HG02885 (cell line): ENCODE measurements at regions not wholly inside any gene's neighbourhood (a gene's known extent, or its start where the extent isn't known, plus 50 kb on each side); places are given as distances from the start of the nearest gene placed in this dataset.
"Not testable (repeated sequence)": the region's sequence is repeated elsewhere in the genome, so short reads cannot be mapped to it uniquely, and the experiment has no call there.

Experiments
- ATAC-seq: cut with Tn5 transposase; IDR thresholded peaks from one replicate; pipeline ENCODE4 v1.9.1; 2021; ENCODE audit warnings: mild to moderate bottlenecking; ENCODE audit not compliant: unreplicated experiment, poor library complexity

DNA sequence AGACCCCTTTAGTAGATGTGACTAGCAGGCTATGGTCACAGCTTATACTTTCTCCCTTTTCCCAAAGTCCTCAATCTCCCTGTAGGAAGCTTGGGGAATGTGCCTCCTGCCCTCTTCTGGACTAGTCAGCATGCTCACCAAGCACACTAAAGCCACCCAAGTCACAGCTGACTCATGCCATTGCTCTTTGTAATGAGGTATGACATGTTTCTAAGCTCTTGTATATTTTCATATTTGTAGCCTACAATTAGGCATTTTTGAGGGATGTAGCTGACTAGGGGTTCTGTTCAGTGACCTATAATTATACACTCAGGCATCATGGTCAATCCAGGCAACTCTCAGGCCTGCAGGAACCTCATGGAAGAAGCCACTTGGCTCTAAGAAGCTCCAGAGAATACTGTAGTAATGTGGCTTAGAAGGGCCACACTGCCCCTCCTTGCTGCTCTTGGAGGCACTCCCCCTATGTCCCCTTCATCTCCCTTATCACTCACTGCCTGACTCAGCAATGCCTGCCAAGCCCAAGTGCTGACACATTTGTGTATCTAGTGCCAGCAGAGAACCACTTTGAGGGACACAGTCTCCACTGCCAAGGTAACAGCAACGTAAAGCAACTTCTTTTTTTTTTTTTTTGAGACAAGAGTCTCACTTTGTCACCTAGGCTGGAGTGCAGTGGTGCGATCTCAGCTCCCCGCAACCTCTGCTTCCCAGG, 86.2 kb downstream of the RPL27A start:
- ATAC-seq, result no peak

DNA sequence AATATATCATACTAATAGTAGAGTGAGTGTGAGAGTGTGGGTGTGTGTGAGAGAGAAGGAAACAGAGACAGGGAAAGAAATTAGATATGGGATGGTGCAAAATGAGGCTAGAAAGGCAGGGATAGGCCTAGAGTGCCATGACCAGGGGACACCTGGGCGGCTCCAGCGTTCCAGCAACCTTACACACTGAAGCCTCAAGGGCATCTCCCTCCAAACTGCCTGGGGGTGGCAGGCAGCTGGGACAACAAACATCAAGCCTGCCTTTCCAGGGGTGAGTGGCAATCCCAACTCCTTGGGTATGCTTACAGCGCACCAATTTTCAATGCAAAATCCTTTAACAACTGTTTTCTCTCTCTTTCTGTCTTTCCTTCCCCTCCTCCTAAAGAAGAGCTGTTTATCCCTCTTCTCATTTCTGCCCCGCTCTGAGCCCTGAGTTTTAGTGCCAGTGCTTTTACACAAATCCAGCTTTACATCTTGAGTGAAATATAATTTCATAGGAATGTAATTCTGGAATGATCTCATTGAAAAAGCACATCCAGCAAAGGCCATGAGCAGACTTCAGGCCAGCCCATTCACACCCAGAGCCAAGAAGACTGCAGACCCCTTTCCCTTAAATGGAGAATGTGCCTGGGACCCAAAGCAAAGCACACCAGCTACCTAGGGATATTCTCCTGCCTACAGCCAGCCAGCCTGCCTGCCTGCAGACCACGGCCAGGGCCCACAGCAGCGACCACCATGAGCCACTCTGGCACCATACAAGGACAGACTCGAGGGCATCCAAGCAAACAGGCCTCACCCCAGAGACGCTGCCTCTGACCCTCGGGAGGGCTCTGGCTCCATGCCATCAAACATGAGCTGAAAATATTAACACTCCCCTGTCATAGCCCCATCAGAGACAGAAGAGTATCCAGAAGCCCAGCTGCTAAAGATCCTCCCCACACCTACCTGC, 90.3 kb downstream of the RPL27A start:
- ATAC-seq, result no peak

DNA sequence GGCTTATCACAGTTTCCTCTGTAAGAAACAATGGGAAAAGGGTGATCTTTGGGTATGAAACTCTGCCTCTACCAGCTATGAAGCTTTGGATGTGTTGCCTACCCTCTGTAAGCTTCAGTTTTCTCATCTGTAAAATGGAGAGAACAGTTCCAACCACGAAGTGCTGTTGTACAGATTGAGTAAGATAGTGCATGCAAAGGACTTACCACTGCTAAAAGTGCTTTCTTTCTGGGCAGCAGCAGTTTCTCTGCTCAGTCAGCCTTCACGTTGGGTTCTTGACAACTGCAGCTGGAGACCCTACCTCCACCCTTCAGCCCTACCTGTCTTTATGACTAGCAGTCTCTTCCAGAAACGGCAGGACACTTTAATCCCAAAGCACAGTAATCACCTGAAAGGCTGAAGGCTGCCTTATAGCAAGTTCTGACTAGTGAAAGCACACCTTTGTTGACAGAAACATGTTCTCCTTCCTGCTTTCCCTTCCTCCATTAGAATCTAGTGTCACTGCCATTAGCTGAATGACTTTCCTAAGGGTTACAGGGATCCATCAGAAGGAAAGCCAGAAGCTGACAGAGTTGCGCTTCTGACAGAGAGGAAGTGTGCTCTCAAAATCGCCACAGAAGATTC, 91.4 kb downstream of the RPL27A start:
- no peak for ATAC-seq

DNA sequence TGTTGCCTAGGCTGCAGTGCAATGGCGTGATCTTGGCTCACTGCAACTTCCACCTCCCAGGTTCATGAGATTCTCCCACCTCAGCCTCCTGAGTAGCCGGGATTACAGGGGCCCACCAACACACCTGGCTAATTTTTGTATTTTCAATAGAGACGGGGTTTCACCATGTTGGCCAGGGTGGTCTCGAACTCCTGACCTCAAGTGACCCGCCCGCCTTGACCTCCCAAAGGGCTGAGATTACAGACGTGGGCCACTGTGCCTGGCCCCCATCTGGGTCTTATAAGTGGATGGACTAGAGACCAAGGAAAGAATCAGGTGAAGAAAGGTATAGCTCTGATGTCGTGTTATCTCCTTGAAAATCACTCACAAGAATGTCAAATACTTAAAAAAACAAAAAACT, 92.3 kb downstream of the RPL27A start:
- ATAC-seq, result not testable (repeated sequence)

DNA sequence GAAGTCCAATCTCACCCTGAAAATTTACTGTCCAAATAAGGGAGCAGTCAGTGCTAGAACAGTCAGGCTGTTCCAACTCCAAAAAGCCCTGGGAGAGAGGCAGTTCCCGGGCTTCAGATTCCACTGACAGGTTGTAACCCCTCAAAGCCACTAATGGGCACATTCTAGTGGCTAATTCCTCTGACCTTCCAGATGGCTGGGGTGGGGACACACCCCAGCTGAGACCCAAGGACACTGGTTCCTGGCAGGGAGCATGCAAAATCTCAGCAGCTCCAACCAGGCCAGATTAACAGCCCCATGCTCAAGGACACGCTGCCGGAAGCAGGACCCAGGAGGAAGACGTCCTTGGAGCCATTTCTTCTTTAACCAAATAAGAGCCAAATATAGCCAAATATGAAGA, 92.7 kb downstream of the RPL27A start:
- ATAC-seq, result no peak

DNA sequence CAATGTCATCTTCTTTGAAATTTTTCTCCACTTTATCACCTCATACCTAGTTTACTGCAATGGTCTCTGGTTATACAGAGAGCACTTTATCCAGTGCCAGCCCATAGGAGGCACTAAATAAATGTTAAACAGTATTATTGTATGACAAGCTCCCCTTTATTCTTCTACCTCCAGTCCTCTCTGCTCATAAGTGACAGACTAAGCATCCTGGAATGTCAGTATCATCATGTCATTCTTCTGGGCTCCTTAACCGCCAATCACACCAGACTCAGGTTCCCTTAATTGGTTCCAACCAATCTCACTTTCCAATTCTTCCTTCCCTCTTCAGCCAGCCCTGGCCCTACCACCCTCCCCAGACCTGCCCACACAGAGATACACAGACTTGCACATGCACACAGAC, 93.1 kb downstream of the RPL27A start:
- no peak for ATAC-seq

DNA sequence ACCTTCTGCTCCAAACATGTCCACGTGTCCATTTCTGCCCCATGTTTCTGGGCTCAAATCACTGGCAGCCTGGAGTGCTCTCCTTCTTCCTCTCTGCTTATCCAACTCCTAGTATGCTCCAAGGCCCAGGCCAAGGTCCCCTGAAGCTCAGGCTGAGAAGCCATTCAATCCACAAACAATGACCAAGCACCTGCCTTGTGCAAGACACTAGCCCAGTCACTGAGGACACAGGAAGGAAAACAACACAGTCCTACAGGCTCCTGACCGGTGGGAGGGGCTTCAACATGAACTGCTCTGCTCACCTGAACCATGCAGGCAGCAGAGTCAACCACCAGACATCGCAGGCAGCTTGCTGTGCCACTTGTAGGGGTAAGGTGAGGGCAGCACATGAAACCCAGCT, 93.6 kb downstream of the RPL27A start:
- ATAC-seq, result no peak

DNA sequence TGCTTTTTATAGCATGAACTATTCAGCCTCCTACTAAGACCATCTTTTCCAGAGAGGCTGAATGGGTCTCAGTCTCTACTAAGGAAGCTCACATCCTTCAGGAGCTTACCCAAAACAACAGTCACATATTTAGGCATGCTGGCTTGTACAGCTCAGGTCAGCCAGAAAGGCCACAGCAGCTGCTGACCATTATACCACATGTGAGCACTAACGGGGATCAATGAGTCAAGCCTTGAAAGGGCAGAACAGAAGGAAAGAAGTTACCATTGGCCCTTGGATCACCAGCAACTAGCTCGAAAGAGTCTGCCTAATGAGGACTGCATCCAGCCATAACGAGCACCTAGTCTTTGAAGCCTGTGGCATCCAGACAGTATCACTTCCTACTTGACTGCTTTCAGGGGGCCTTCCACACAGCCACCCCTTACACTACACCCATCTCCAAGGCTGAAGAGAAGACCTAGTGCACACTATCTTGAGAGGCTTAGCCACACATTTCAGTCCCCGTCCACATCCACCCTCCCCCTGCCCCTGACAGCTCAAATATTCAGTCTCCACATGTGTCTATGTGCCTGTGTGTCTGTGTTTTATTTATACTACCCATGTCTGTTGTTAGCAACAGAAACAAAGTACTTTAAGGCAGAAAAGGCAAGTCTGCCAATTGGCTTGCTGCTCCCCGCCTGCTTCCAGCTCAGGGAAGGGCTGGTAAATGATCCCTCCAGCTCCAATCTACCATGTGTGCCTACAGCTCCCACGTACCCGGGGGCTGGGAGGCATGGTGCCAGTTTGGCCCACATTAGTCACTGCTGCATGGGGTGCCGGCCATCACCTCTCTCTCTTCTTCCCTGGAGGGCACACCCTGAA, 95.5 kb downstream of the RPL27A start:
- ATAC-seq, result no peak

DNA sequence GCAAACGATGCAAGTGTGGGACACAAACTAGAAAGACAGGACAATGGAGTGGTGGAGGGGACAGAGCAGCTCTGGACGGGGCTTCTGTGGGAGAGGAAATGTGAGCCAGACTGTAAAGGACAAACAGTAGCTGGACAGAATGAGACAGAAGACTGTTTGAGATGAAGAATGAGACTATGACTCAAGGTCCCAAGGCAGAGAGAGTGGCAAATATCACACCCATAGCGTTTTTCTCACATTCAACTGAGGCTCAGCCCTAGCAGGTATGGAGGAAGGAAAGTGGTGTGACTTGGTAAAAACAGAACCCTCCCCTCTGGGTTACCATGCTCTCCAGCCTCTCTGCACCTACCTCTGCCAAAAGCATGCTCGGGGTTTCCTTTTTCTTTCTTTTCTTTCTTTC, 96.5 kb downstream of the RPL27A start:
- ATAC-seq, result no peak

DNA sequence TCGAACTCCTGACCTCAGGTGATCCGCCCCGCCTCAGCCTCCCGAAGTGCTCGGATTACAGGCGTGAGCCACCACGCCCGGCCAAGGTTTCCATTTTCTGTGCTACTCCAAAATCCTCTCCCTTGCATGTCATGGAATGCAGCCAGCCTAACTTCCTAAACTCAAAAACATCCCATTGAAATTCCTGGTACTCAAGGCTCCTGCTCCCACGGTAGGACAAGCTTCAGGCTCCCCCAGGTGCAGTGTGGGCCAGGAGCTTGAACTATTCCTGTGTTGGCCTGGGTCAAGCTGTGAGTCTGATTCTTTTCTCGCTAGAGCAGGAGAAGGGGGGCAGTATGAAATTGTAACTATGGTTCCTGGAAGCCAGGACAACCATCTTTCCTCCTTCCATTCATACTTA, 97.1 kb downstream of the RPL27A start:
- ATAC-seq, result no peak

DNA sequence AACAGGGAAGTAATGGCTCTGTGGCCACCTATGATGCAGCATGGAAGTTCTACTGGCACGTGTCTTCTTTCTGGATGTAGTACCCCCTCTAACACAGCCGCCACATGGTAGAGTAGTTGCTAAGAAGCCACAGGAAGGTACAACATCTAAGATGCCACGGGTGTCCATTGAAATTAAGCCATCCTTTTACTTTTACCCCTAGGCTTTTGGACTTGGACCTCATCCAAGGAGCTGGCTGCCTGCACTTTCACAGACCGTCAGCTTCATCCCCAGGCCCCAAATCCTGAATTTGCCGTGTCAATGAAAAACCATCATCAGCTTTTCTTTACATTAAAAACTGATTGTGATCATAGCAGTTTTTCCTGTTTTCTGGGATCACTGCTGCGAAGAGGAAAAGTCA, 102.4 kb downstream of the RPL27A start:
- ATAC-seq, result no peak

DNA sequence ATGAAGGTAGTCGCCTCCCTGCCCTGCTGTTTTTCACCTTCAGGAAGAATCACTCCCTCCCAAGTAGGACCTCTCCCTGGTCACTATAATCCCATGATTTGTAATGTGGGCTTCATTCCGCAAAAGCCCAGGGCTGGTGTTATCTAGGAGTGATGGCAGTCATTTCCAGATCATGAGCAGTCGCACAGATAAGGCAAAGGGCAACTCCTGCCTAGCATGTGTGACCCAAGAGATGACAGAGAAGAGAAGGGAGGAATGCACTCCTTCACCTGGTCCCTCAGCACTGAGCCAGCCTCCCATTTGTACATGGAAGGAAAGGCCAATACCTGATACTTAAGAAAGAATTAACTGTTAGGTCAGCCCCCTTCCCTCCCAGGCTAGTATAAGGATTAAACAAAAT, 102.9 kb downstream of the RPL27A start:
- ATAC-seq, result no peak

DNA sequence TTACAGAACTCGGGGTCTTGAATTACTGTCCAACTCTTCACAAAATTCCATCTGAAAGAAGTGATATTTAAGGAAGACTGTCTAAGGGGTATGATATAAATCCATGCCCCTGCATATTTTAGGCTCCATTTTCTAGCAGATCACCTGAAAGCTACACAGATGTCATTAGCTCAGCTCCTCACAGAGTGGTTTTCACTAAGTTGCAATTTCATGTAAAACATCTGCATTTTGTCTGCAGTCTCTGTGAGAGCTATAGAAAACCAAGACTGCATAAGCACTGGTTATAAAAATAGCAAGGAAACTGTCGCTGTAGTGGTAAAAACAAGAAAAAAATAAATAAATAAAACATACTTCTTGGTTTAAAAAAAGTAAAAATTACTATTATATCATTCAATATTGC, 103.4 kb downstream of the RPL27A start:
- no peak for ATAC-seq

DNA sequence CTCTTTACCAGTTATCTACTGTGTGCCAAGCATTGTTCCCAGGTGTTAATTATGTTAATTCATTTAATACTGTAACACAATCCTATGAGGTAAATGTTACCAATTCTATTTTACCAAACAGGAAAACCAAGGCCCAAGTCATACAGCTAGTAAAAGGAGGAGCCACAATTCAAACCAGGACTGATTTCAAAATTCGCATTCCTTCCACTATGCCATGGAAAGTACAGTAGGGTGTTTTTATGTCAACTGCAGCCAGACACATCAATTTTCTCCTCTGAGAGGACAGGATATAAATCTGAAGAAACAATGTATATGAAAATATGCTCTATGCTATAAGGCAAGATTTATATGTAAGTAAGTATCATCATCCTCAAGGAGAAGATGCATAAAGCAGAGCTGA, 104.3 kb downstream of the RPL27A start:
- no peak for ATAC-seq

DNA sequence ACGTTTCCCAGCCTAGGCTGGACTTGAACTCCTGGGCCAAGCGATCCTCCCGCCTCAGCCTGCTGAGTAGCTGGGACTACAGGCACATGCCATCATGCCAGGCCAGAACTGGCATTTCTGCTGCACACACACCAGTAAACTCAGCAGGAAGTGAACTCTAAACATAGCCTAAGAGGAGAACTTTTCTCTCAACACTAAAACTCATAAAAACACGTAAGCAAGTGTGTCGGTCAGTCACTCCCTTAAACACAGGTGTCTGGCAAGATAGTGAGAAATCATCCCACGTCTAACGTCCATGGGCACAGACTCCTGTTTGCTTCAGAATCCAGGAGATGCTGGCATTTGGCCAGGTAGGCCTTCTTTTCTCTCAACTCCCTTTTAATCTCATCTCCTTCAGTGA, 104.8 kb downstream of the RPL27A start:
- ATAC-seq, result no peak

DNA sequence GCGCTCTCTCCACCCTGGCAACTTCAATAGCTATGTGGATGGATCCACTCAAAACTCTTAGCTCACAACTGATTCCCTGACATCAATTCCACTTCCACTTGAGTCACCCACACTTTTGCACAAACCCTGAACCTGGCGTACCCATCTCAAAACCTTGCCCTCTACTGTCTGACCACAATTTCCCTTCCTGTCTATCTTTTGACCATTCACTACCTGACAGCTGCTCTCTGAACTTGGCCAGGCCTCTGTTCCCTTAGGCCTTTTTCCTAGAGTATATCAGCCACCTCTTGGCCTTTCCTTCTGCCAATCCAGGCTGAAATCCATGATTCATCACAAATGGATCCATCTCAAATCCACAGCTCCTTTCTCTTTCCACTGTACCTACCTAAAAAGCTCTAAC, 106.0 kb downstream of the RPL27A start:
- no peak for ATAC-seq

DNA sequence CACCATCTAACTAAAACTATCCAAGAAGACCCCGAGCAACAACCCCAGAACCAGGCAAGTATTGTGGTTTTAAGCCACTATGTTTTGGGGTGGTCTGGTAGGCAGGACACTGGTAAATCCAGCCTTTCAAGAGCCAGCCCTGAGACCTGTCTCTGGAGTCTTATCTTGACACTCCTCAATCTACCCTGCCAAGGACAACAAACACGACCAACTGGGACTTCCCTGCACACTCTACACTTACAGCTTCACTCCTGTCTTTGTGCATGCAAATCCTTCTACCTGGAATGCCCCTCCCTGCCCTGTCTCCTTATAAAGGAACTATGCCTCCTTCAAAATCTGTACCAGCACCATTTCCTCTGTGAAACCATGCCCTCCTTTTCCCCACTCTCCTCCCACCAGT, 107.3 kb downstream of the RPL27A start:
- no peak for ATAC-seq

DNA sequence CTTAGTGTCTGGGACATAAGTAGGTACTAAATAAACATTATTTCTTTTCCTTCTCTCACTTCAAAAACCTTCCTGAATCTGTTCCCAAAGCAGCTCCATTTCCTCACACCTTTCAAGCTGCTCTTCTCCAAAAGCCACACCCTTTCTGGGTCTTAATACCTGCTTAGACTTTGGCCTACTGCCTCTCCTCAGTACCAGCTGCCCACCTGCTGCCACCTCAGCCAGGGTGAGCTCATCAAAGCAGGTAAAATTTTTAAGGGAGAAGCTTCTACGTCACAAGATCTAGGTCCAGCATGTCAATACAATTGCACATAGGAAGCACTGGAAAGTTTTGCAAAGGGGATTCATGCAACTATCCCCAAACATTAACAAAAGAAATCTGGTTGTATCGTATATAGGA, 108.4 kb downstream of the RPL27A start:
- no peak for ATAC-seq

DNA sequence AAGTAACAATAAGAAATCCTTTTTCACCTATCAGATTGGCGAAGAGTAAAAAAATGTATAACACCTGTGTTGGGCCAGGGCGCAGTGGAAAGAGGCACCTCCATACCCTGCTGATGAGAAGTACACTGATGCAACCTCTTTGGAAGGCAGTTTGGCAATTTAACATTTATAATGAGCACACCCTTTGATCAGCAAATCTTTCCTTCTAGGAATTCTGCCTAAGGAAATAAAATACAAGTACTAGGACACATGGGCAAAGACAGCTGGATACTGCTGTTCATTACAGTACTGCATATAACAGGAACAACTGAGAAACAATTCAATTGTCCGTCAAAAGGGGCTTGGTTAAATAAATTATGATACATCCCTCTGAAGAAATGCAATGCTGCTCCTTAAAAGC, 110.1 kb downstream of the RPL27A start:
- ATAC-seq, result no peak

DNA sequence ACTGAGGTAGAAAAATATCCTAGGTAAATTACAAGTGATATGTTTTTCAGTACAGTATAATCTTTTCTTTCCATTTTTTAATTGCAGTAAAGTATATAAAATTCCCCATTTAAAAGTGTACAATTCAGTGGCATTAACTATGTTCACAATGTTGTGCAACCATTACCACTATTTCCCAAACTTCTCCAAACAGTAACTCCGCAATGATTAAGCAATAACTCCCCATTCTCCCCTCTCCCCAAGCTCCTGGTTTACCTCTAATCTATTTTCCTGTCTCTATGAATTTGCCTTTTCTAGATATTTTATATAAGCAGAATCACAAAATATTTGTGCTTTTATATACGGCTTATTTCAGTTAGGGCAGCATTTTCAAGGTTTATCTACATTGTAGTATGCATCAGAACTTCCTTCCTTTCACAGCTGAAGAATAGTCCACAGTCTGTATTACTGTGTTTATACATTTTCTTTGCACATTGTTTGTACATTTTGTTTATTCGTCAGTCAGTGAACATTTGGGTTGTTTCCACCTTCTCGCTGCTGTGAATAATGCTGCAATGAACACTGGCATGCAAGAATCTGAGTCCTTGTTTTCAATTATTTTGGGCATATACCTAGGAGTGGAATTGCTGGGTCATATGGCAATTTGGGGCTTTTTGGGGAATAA, 110.7 kb downstream of the RPL27A start:
- ATAC-seq, result no peak
